T-cell (primary cell): ENCODE measurements at regions not wholly inside any gene's neighbourhood (a gene's known extent, or its start where the extent isn't known, plus 50 kb on each side); places are given as distances from the start of the nearest gene placed in this dataset.

Source experiments
- ATAC-seq, 4 experiments: fragments of 200-7000 bp in 3 of 4; fragments of 150-1000 bp in 1 of 4; cut with Tn5 transposase; replicated peaks in 1 of 4; 1 replicate in 3 of 4; 2 replicates in 1 of 4; pipeline ENCODE4 v1.10.0; 2021; ENCODE audit warnings: moderate library complexity in 3 of 4, mild to moderate bottlenecking in 2 of 4, moderate number of reproducible peaks in 1 of 4
- CTCF ChIA-PET, 2 donors: fragments of 300-600 bp; sonication (Branson Sonifier 250); formaldehyde crosslinking; loops; one replicate each; lab custom pipeline; 2022; ENCODE audit warnings: antibody characterized with exemption in 2 of 2; lab: Charles Lee
- POLR2A ChIA-PET, 2 donors: fragments of 300-600 bp; sonication (Branson Sonifier 250); formaldehyde crosslinking; loops; one replicate each; lab custom pipeline; 2022; ENCODE audit warnings: antibody characterized with exemption in 2 of 2; lab: Charles Lee
- DNase-seq, 35 experiments: peaks; one replicate each; pipeline versions ENCODE4 v3.0.0 to v3.0.0-alpha.2; 2013 to 2023
- H3K27ac ChIP-seq: one replicate; pipeline ENCODE4 v1.5.1; 2013; ENCODE audit warnings: low read length
- H3K27me3 ChIP-seq, 2 experiments: replicated peaks in 1 of 2; 1 replicate in 1 of 2; 2 replicates in 1 of 2; pipeline versions ENCODE4 v1.6.1 to v1.7.0; 2013; ENCODE audit warnings: low read length in 1 of 2, mixed read lengths in 1 of 2; ENCODE audit not compliant: control insufficient read depth in 2 of 2, insufficient read depth in 2 of 2; ENCODE audit errors: extremely low read depth in 1 of 2
- H3K36me3 ChIP-seq, 2 donors: 1 replicate in 1 of 2; 2 replicates in 1 of 2; pipeline versions ENCODE4 v1.6.1 to v1.7.0; 2013; ENCODE audit warnings: low read length in 1 of 2; ENCODE audit not compliant: control insufficient read depth in 2 of 2, insufficient read depth in 1 of 2; ENCODE audit errors: extremely low read depth in 1 of 2
- H3K4me1 ChIP-seq, 2 experiments: 1 replicate in 1 of 2; 2 replicates in 1 of 2; pipeline versions ENCODE4 v1.6.1 to v1.7.0; 2013; ENCODE audit warnings: low read length in 2 of 2, mixed read lengths in 1 of 2; ENCODE audit not compliant: insufficient read depth in 2 of 2, control insufficient read depth in 1 of 2; ENCODE audit errors: extremely low read depth in 1 of 2
- H3K4me3 ChIP-seq, 2 donors: 1 replicate in 1 of 2; 2 replicates in 1 of 2; pipeline versions ENCODE4 v1.5.1 to v1.7.0; 2013; ENCODE audit warnings: mild to moderate bottlenecking in 2 of 2, low read length in 1 of 2, moderate library complexity in 1 of 2; ENCODE audit not compliant: control insufficient read depth in 1 of 2; ENCODE audit errors: extremely low read depth in 1 of 2
- H3K9me3 ChIP-seq: 2 replicates; pipeline ENCODE4 v1.7.0; 2013
- H3K27ac Mint-ChIP-seq, 2 donors: one replicate each; pipeline ENCODE4 v1.8.0; 2020 to 2021; ENCODE audit warnings: mild to moderate bottlenecking in 2 of 2, mixed read lengths in 2 of 2
- H3K27me3 Mint-ChIP-seq, 2 donors: one replicate each; pipeline ENCODE4 v1.8.0; 2021 to 2022; ENCODE audit warnings: mixed read lengths in 2 of 2
- H3K36me3 Mint-ChIP-seq: one replicate; pipeline ENCODE4 v1.8.0; 2021; ENCODE audit warnings: mixed read lengths
- H3K4me1 Mint-ChIP-seq, 3 donors: one replicate each; pipeline ENCODE4 v1.8.0; 2020 to 2022; ENCODE audit warnings: mixed read lengths in 3 of 3, mild to moderate bottlenecking in 1 of 3
- H3K4me3 Mint-ChIP-seq, 3 donors: one replicate each; pipeline ENCODE4 v1.8.0; 2020 to 2022; ENCODE audit warnings: mild to moderate bottlenecking in 3 of 3, mixed read lengths in 3 of 3, moderate library complexity in 3 of 3
- H3K9me3 Mint-ChIP-seq, 3 donors: one replicate each; pipeline ENCODE4 v1.8.0; 2020 to 2022; ENCODE audit warnings: mixed read lengths in 3 of 3
- WGBS: methylation state at CpG from one replicate; pipeline ENCODE4 v1.1.5; 2013; ENCODE audit warnings: missing lambda C conversion rate; ENCODE audit not compliant: insufficient coverage; 5-methylcytosine and 5-hydroxymethylcytosine counted together

- no peak for DNase-seq
- H3K27me3 Mint-ChIP-seq = peaks cover 0 to 4% of the 10 kb centered on the region in 2 donors
- no peak overlapping the region for H3K4me3 Mint-ChIP-seq
- ChIA-PET CTCF (no interaction called here), POLR2A (no interaction called here)
- no peaks in the 10 kb centered on the region for H3K36me3 Mint-ChIP-seq
- no peak overlapping the region for H3K27ac ChIP-seq
- H3K9me3 Mint-ChIP-seq = peaks cover 4 to 7% (median 5%) of the 10 kb centered on the region in 3 donors
- 100% methylated on average over 1 of the region's 4 CpGs for WGBS
- no peak for ATAC-seq
- no peaks in the 10 kb centered on the region for H3K4me1 Mint-ChIP-seq
- H3K27me3 ChIP-seq = peaks cover 0 to 3% of the 10 kb centered on the region in 2 experiments
- no peak overlapping the region for H3K27ac Mint-ChIP-seq
- no peaks in the 10 kb centered on the region for H3K36me3 ChIP-seq
- no peaks in the 10 kb centered on the region for H3K4me1 ChIP-seq
- H3K9me3 ChIP-seq = no peaks in the 10 kb centered on the region
- H3K4me3 ChIP-seq = no peak overlapping the region
Measured at GRCh38 chr16:51085271-51085670, 65.8 kb downstream of the SALL1 start.

- POLR2A ChIA-PET = no interaction called here
- no peaks in the 10 kb centered on the region for H3K4me1 ChIP-seq
- DNase-seq (no peak), ATAC-seq (no peak)
- no peaks in the 10 kb centered on the region for H3K36me3 Mint-ChIP-seq
- H3K36me3 ChIP-seq = no peaks in the 10 kb centered on the region
- H3K27ac ChIP-seq = no peak overlapping the region
- no peak overlapping the region for H3K4me3 Mint-ChIP-seq
- no peak overlapping the region for H3K4me3 ChIP-seq
- peaks cover 0 to 3% of the 10 kb centered on the region in 2 donors for H3K27me3 Mint-ChIP-seq
- H3K27me3 ChIP-seq = no peaks in the 10 kb centered on the region
- H3K4me1 Mint-ChIP-seq = no peaks in the 10 kb centered on the region
- no peak overlapping the region for H3K27ac Mint-ChIP-seq
- H3K9me3 Mint-ChIP-seq = peaks cover 7 to 8% (median 7%) of the 10 kb centered on the region in 3 donors
- CTCF ChIA-PET = no interaction called here
- H3K9me3 ChIP-seq = no peaks in the 10 kb centered on the region
- no CpG with 5 or more reads among the region's 3 CpGs for WGBS
Measured at GRCh38 chr16:51084074-51084928, 66.8 kb downstream of the SALL1 start.

GRCh38 chr16:51072591-51072990 lies 78.5 kb downstream of the SALL1 start:
- no peak overlapping the region for H3K4me3 ChIP-seq
- no peaks in the 10 kb centered on the region for H3K27me3 ChIP-seq
- no peaks in the 10 kb centered on the region for H3K9me3 ChIP-seq
- Mint-ChIP-seq H3K36me3 (no peaks in the 10 kb centered on the region), H3K27me3 (peaks cover 2 to 19% of the 10 kb centered on the region in 2 donors), H3K9me3 (peaks cover 0 to 11% (median 1%) of the 10 kb centered on the region in 3 donors), H3K4me1 (no peaks in the 10 kb centered on the region), H3K4me3 (no peak overlapping the region), H3K27ac (no peak overlapping the region)
- ATAC-seq (no peak), DNase-seq (no peak)
- ChIA-PET CTCF (no interaction called here), POLR2A (no interaction called here)
- no peaks in the 10 kb centered on the region for H3K4me1 ChIP-seq
- H3K36me3 ChIP-seq = no peaks in the 10 kb centered on the region
- no peak overlapping the region for H3K27ac ChIP-seq
- WGBS = 80% methylated on average over 1 of the region's 4 CpGs

- Mint-ChIP-seq H3K27ac (no peak overlapping the region), H3K4me3 (no peak overlapping the region), H3K4me1 (no peaks in the 10 kb centered on the region), H3K36me3 (no peaks in the 10 kb centered on the region), H3K27me3 (peaks cover under 1 to 14% of the 10 kb centered on the region in 2 donors), H3K9me3 (peaks cover 0 to 7% (median 1%) of the 10 kb centered on the region in 3 donors)
- DNase-seq = no peak
- Histone ChIP-seq H3K4me3 (no peak overlapping the region), H3K27ac (no peak overlapping the region), H3K9me3 (no peaks in the 10 kb centered on the region), H3K36me3 (no peaks in the 10 kb centered on the region), H3K4me1 (no peaks in the 10 kb centered on the region), H3K27me3 (no peaks in the 10 kb centered on the region)
- 81% methylated on average over 4 of the region's 9 CpGs for WGBS
- no peak for ATAC-seq
- CTCF ChIA-PET = no interaction called here
- POLR2A ChIA-PET = no interaction called here
Measured at GRCh38 chr16:51071326-51071725, 79.7 kb downstream of the SALL1 start.

GRCh38 chr16:51067352-51067751 lies 83.7 kb downstream of the SALL1 start:
- DNase-seq = no peak
- ATAC-seq = no peak
- Histone ChIP-seq H3K4me1 (no peaks in the 10 kb centered on the region), H3K9me3 (no peaks in the 10 kb centered on the region), H3K27ac (no peak overlapping the region), H3K4me3 (no peak overlapping the region), H3K36me3 (no peaks in the 10 kb centered on the region), H3K27me3 (no peaks in the 10 kb centered on the region)
- Mint-ChIP-seq H3K4me1 (no peaks in the 10 kb centered on the region), H3K4me3 (no peak overlapping the region), H3K9me3 (peaks cover 0 to 4% (median 0%) of the 10 kb centered on the region in 3 donors), H3K36me3 (no peaks in the 10 kb centered on the region), H3K27me3 (peaks cover 0 to 8% of the 10 kb centered on the region in 2 donors), H3K27ac (no peak overlapping the region)
- CTCF ChIA-PET = no interaction called here
- WGBS = 82% methylated on average over 4 of the region's 7 CpGs
- POLR2A ChIA-PET = no interaction called here

- Mint-ChIP-seq H3K9me3 (no peaks in the 10 kb centered on the region), H3K36me3 (no peaks in the 10 kb centered on the region), H3K27me3 (peaks cover 4 to 7% of the 10 kb centered on the region in 2 donors), H3K4me1 (no peaks in the 10 kb centered on the region), H3K4me3 (no peak overlapping the region), H3K27ac (no peak overlapping the region)
- ATAC-seq (no peak), DNase-seq (no peak)
- Histone ChIP-seq H3K36me3 (no peaks in the 10 kb centered on the region), H3K27me3 (no peaks in the 10 kb centered on the region), H3K9me3 (no peaks in the 10 kb centered on the region), H3K4me3 (no peak overlapping the region), H3K4me1 (no peaks in the 10 kb centered on the region), H3K27ac (no peak overlapping the region)
- 20% methylated on average over 1 of the region's 5 CpGs for WGBS
- ChIA-PET CTCF (no interaction called here), POLR2A (no interaction called here)
Measured at GRCh38 chr16:51062039-51062438, 89.0 kb downstream of the SALL1 start.
